OCI-LY7 (cell line): ENCODE measurements at regions not wholly inside any gene's neighbourhood (a gene's known extent, or its start where the extent isn't known, plus 50 kb on each side); places are given as distances from the start of the nearest gene placed in this dataset.

Source experiments
- CTCF ChIP-seq: fragments of 200-600 bp; sonication (generic); conservative IDR thresholded peaks from 2 replicates; pipeline ENCODE4 v1.5.1; 2014; ENCODE audit warnings: mild to moderate bottlenecking, antibody characterized with exemption, low read length, moderate library complexity, mixed read lengths
- EZH2phosphoT487 ChIP-seq: fragments of 200-600 bp; sonication (generic); IDR thresholded peaks from 2 replicates; pipeline ENCODE4 v1.6.1; 2018; ENCODE audit warnings: low read depth, borderline replicate concordance, mild to moderate bottlenecking, mixed run types, antibody characterized with exemption, low read length, moderate library complexity, mixed read lengths

GRCh38 chr10:128405450-128405849, 279.2 kb upstream of the MKI67 start:
- TF ChIP-seq CTCF (no peak), EZH2phosphoT487 (no peak)
